ENCODE measurements at regions not wholly inside any gene's neighbourhood (a gene's known extent, or its start where the extent isn't known, plus 50 kb on each side); places are given as distances from the start of the nearest gene placed in this dataset.

DNA sequence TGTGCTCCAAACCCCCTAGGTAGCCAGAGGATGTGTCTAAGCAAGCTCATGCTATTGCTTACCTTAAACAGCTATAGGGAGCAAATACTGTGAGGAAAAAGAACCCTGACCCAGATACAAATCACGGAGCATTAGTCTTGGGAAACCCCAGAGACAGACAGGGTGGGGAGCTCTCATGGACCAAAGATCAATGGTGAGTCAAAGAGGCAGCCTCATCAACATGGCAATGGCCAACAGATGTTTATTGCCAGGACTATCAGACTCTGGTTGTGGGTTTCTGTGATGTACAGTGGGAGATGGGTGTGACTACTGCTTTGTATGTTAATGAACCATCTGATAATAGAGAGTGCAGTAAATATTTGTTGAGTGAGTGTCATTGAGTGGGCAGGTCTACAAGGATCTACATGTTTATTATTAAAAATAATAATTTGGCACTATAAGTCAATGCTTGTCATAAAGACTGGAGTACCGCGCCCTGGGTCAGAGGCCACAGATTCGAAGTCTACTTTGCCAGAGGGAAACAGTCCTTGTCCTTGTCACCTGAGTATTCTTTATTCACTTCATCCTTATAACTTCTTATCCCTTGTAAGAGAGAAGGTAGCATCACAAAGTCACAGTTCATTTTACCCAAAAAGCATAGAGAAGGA lies 56.5 kb upstream of the RAI14 start:
- no peak for ATAC-seq

DNA sequence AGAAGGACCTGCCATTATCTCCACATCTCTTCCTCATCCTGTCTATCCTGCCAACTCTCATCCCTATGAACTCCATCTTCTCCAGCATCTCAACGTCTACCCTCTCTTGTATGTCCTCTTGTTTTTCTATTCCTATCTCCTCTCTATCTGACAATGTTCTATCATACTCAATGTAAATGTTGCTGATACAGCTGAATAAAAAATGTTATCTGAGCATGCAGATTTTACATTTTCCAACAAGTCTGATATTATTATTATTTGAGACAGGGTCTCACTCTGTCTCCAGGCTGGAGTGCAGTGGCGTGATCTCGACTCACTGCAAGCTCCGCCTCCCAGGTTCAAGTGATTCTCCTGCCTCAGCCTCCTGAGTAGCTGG lies 56.0 kb upstream of the RAI14 start:
- no peak for ATAC-seq

- ATAC-seq = no peak
These were observed 52.8 kb upstream of the RAI14 start for GRCh38 chr5:34603378-34603777.

DNA sequence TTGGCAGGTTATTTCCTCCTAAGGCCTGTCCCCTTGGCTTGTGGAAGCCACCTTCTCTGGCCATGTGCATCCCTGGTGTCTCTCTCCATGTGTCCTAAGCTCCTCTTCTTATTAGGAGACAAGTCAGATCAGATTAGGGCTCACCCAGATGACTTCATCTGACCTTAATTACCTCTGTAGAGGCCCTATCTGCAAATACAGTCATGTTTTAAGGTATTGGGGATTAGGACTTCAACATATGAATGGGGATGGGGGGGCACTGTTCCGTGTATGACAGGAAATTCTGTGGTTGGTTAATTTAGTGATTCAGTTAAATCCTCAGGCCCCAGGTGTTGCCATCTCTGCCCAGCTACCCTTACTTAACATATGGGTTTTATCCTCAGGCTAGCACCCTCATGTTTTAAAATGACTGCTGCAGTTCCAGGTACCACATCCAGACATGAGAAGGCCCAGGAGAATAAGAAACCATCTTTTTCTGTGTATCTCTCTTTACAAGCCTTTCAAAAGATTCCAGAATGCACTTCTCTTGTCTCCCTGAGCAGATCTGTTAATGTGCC lies 51.9 kb upstream of the RAI14 start:
- peak; percentile 71 for ATAC-seq

DNA sequence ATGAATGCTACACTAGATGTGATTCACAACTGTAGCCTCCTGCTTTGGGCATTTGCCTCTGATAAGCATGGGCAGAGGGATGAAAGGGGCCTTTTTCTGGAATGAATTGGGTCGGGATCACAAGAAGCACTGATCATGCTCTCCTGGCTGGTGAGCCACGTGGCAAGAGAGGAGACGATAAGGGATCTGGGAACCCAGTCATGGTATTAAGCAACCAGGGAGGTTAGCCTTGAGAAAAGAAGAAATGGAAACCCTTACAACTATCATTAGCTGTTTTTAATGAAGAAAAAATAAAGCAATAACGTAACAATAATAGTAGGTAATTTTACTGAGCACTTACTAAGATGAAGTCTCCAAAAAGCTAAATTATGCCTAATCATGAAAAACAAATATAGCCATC lies 50.0 kb upstream of the RAI14 start:
- ATAC-seq = no peak

All from esophagus mucosa (tissue), 1 donor.